GM18873 (cell line): ENCODE measurements at regions not wholly inside any gene's neighbourhood (a gene's known extent, or its start where the extent isn't known, plus 50 kb on each side); places are given as distances from the start of the nearest gene placed in this dataset.
"Not testable (repeated sequence)": the region's sequence is repeated elsewhere in the genome, so short reads cannot be mapped to it uniquely, and the experiment has no call there.

ENCODE experiments used
- ATAC-seq: cut with Tn5 transposase; IDR thresholded peaks from one replicate; pipeline ENCODE4 v1.9.1; 2021; ENCODE audit warnings: mild to moderate bottlenecking, moderate library complexity, moderate number of reproducible peaks; ENCODE audit not compliant: unreplicated experiment, low FRiP score

- not testable (repeated sequence) for ATAC-seq
Measured at GRCh38 chr9:40939201-40939887, 189.1 kb downstream of the FOXD4L6 start.

DNA sequence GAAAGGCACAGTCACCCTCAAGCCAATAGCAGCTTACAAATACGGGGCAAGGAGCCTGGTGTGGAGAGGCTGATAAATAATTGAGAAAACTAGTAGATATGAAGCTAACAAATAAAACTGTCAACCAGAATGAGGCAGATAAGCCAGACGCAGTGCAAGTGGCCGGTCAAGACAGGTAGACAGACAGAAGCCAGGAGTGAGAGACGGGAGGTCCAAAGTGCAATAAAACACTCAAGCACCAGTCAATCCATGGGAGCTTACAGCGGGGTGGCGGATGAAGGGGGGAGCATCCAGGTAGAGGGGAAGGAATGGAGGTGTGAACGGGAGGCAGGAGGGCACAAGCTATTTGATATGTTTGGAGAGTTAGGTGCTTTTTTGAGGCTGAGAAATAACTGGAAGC, 193.1 kb downstream of the FOXD4L6 start:
- no peak for ATAC-seq

DNA sequence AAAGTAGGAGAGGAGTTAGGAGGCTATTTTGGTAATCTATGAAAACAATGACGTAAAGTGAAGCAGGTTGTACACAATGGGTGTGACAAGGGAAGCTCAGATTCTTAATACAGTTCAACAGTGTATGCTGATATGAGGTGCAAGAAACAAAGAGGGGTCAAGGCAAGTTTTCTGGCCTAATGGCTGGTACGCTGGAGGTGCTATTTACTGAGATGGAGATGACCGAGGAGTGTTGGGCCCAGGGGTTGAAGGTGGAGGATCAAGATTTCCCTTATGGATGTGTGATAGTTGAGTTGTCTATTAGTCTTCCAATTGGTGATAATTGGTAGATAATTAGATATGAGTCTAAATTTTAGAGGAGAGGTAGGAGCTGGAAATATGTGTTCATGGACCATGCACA, 194.0 kb downstream of the FOXD4L6 start:
- not testable (repeated sequence) for ATAC-seq

- not testable (repeated sequence) for ATAC-seq
Measured at GRCh38 chr9:40930426-40930825, 198.1 kb downstream of the FOXD4L6 start.

DNA sequence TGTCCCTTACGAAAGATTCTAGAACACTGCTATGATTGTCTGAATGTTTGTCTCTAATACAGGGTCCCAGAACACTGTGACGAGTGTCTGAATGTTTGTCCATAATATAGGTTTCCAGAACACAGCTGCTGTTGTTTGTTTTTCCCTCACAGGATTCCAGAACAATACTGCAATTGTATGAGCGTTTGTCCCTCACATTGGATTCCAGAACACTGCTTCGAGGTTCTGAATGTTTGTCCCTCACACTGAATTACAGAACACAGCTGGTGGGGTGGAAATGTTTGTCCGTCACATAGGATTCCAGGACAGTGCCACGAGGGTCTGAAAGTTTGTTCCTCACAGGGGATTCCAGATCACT, 199.0 kb downstream of the FOXD4L6 start:
- not testable (repeated sequence) for ATAC-seq

GRCh38 chr9:40928803-40929487, 199.5 kb downstream of the FOXD4L6 start:
- no peak for ATAC-seq

- no peak for ATAC-seq
Measured at GRCh38 chr9:40927851-40928802, 200.4 kb downstream of the FOXD4L6 start.

- ATAC-seq = no peak
Measured at GRCh38 chr9:40927260-40927631, 201.2 kb downstream of the FOXD4L6 start.

- ATAC-seq = no peak
Measured at GRCh38 chr9:40926404-40927259, 201.8 kb downstream of the FOXD4L6 start.

DNA sequence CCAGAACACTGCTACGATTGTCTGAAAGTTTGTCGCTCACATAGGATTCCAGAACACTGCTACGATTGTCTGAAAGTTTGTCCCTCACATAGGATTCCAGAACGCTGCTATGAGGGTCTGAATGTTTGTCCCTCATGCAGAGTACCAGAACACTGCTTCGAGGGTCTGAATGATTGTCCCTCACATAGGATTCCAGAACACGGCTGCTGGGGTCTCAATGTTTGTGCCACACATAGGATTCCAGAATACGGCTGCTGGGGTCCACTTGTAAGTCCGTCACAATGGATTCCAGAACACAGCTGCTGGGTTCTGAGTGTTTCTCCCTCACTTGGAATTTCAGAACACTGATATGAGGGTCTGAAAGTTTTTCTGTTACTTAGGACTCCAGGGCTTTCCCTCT, 203.3 kb downstream of the FOXD4L6 start:
- no peak for ATAC-seq

DNA sequence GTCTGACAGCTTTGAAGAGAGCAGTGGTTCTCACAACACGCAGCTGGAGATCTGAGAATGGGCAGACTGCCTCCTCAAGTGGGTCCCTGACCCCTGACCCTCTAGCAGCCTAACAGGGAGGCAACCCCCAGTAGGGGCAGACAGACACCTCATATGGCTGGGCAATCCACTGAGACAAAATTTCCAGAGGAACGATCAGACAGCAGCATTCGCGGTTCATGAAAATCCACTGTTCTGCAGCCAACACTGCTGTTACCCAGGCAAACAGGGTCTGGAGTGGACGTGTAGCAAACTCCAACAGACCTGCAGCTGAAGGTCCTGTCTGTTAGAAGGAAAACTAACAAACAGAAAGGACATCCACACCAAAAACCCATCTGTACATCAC, 212.1 kb downstream of the FOXD4L6 start:
- ATAC-seq = not testable (repeated sequence)

DNA sequence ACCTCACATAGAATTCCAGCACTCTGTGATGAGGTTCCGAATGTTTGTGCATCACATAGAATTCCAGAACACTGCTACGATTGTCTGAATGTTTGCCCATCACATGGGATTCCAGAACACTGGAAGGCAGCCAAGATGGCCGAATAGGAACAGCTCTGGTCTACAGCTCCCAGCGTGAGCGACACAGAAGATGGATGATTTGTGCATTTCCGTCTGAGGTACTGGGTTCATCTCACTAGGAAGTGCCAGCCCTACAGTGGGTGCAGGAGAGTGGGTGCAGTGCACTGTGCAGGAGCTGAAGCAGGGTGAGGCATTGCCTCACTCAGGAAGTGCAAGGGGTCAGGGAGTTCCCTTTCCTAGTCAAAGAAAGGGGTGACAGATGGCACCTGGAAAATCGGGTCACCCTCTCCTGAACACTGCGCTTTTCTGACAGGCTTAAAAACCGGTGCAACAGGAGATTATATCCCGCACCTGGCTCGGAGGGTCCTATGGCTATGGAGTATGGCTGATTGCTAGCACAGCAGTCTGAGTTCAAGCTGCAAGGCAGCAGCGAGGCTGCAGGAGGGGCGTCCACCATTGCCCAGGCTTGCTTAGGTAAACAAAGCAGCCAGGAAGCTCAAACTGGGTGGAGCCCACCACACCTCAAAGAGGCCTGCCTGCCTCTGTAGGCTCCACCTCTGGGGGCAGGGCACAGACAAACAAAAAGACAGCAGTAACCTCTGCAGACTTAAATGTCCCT, 212.7 kb downstream of the FOXD4L6 start:
- not testable (repeated sequence) for ATAC-seq

DNA sequence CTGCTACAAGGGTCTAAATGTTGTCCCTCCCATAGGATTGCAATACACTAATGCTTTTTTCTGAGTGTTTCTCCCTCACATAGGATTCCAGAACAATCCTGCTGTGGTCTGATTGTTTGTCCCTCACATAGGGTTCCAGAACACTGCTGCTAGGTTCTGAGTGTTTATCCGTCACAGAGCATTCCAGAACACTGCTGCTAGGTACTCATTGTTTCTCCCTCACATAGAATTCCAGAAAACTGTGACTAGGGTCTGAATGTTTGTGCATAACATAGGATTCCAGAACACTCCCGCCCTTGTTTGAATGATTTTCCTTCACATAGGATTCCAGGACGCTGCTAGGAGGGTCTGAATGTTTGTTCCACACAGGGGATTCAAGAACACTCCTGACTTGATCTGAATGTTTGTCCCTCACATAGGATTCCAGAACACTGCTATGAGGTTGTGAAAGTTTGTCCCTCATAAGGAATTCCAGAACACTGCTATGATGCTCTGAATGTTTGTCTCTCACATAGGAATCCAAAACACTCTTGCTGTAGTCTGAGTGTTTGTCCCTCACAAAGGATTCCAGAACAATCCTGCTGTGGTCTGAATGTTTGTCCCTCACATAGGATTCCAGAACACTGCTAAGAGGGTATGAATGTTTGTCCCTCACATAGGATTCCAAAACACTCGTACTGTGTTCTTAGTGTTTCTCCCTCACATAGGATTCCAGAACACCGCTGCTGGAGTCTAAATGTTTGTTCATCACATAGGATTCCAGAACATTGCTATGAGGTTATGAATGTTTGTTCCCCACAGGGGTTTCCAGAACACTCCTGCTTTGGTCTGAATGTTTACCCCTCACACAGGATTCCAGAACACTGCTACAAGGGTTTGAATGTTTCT, 213.5 kb downstream of the FOXD4L6 start:
- ATAC-seq = no peak

GRCh38 chr9:40913928-40914673, 214.4 kb downstream of the FOXD4L6 start:
- ATAC-seq = no peak

DNA sequence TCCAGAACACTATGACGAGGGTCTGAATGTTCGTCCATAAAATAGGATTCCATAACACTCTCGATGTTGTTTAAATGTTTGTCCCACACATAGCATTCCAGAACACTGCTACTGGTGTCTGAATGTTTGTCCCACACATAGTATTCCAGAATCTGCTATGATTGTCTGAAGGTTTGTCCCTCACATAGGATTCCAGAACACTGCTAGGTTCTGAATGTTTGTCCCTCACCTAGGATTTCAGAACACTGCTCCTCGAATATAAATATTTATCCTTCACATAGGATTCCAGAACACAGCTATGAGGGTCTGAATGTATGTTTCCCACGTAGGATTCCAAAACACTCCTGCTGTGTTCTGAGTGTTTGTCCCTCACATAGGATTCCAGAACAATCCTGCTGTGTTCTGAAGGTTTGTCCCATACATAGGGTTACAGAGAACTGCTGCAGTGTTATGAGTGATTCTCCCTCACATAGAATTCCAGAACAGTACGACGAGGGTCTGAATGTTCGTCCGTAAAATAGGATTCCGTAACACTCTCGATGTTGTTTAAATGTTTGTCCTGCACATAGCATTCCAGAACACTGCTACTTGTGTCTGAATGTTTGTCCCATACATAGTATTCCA, 215.3 kb downstream of the FOXD4L6 start:
- ATAC-seq = no peak

DNA sequence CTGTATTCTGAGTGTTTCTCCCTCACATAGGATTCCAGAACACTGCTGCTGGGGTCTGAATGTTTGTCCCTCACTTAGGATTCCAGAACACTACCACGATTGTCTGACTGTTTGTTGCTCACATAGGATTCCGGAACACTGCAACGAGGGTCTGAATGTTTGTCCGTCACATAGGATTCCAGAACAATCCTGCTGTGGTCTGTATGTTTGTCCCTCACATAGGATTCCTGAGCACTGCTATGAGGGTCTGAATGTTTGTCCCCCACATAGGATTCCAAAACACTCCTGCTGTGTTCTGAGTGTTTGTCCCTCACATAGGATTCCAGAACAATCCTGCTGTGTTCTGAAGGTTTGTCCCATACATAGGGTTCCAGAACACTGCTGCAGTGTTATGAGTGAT, 215.8 kb downstream of the FOXD4L6 start:
- not testable (repeated sequence) for ATAC-seq

- no peak for ATAC-seq
Measured at GRCh38 chr9:40911647-40912046, 216.8 kb downstream of the FOXD4L6 start.
